ENCODE measurements at regions not wholly inside any gene's neighbourhood (a gene's known extent, or its start where the extent isn't known, plus 50 kb on each side); places are given as distances from the start of the nearest gene placed in this dataset.

- intact Hi-C loops (cut with micrococcal nuclease): no loop called here
- Histone ChIP-seq H3K4me3 (ENCODE audit: control extremely low read depth in 1 of 5, extremely low read depth in 1 of 5, insufficient read depth in 1 of 5, low read depth in 2 of 5, low read length in 4 of 5) (no peak overlapping the region), H3K9me3 (ENCODE audit: control extremely low read depth in 1 of 3, control insufficient read depth in 2 of 3, insufficient read depth in 1 of 3, low read length in 2 of 3) (peaks cover 0 to 7% (median 0%) of the 10 kb centered on the region in 3 donors), H3K27ac (ENCODE audit: low read length in 2 of 2) (no peak overlapping the region), H3K9ac (ENCODE audit: low read length) (no peak overlapping the region), H3K79me2 (ENCODE audit: control insufficient read depth, insufficient read depth, low read length) (no peaks in the 10 kb centered on the region), H3K4me1 (ENCODE audit: control insufficient read depth in 2 of 2, insufficient read depth in 2 of 2, low read length in 2 of 2) (no peaks in the 10 kb centered on the region), H4K20me1 (ENCODE audit: control insufficient read depth, insufficient read depth, low read length, poor library complexity, severe bottlenecking) (no peaks in the 10 kb centered on the region), H3K27me3 (replicated peaks in 1 of 4; ENCODE audit: control extremely low read depth in 1 of 4, control insufficient read depth in 3 of 4, insufficient read depth in 4 of 4, low read length in 3 of 4) (no peaks in the 10 kb centered on the region), H3K36me3 (replicated peaks in 1 of 2; ENCODE audit: control extremely low read depth in 1 of 2, control insufficient read depth in 1 of 2, extremely low read depth in 1 of 2, insufficient read depth in 2 of 2, low read length in 1 of 2) (no peaks in the 10 kb centered on the region), H3K4me2 (replicated peaks; ENCODE audit: low read depth, low read length, poor library complexity, severe bottlenecking) (no peak overlapping the region), H2AFZ (ENCODE audit: insufficient read depth, low read depth, low read length, poor library complexity, severe bottlenecking) (no peak overlapping the region)
- CTCF ChIA-PET: no interaction called here
- POLR2A ChIA-PET: no interaction called here
- WGBS (ENCODE audit: insufficient coverage): 78% methylated on average over 3 of the region's 4 CpGs
- Mint-ChIP-seq H3K4me3 (no peak overlapping the region), H3K27me3 (no peaks in the 10 kb centered on the region), H3K4me1 (no peaks in the 10 kb centered on the region), H3K27ac (no peak overlapping the region), H3K9me3 (ENCODE audit: insufficient read depth) (peaks cover 5% of the 10 kb centered on the region)
- TF ChIP-seq EZH2 (IDR thresholded peaks at IDR 0.05; ENCODE audit: borderline replicate concordance, insufficient read depth, low read depth, low read length, poor library complexity, severe bottlenecking): no peak
- no peak for TF ChIP-seq CTCF (IDR thresholded peaks at IDR 0.05)
- ATAC-seq (ENCODE audit: low read depth) (no peak), DNase-seq (no peak)
These were observed 954.3 kb downstream of the SQOR start for GRCh38 chr15:46589088-46589487.

- H3K9ac ChIP-seq (ENCODE audit: low read length): no peak overlapping the region
- no peaks in the 10 kb centered on the region for H3K36me3 ChIP-seq (replicated peaks in 1 of 2; ENCODE audit: control extremely low read depth in 1 of 2, control insufficient read depth in 1 of 2, extremely low read depth in 1 of 2, insufficient read depth in 2 of 2, low read length in 1 of 2)
- Mint-ChIP-seq H3K9me3 (ENCODE audit: insufficient read depth) (peaks cover 2% of the 10 kb centered on the region), H3K27me3 (no peaks in the 10 kb centered on the region), H3K4me3 (no peak overlapping the region), H3K4me1 (no peaks in the 10 kb centered on the region), H3K27ac (no peak overlapping the region)
- H4K20me1 ChIP-seq (ENCODE audit: control insufficient read depth, insufficient read depth, low read length, poor library complexity, severe bottlenecking): no peaks in the 10 kb centered on the region
- no peaks in the 10 kb centered on the region for H3K27me3 ChIP-seq (replicated peaks in 1 of 4; ENCODE audit: control extremely low read depth in 1 of 4, control insufficient read depth in 3 of 4, insufficient read depth in 4 of 4, low read length in 3 of 4)
- H3K9me3 ChIP-seq (ENCODE audit: control extremely low read depth in 1 of 3, control insufficient read depth in 2 of 3, insufficient read depth in 1 of 3, low read length in 2 of 3): peaks cover 0 to 7% (median 0%) of the 10 kb centered on the region in 3 donors
- H3K4me1 ChIP-seq (ENCODE audit: control insufficient read depth in 2 of 2, insufficient read depth in 2 of 2, low read length in 2 of 2): no peaks in the 10 kb centered on the region
- ChIA-PET POLR2A (no interaction called here), CTCF (no interaction called here)
- DNase-seq (no peak), ATAC-seq (ENCODE audit: low read depth) (no peak)
- intact Hi-C loops (cut with micrococcal nuclease): no loop called here
- no peak overlapping the region for H3K27ac ChIP-seq (ENCODE audit: low read length in 2 of 2)
- 80% methylated on average over 1 of the region's 4 CpGs for WGBS (ENCODE audit: insufficient coverage)
- H3K4me2 ChIP-seq (replicated peaks; ENCODE audit: low read depth, low read length, poor library complexity, severe bottlenecking): no peak overlapping the region
- H2AFZ ChIP-seq (ENCODE audit: insufficient read depth, low read depth, low read length, poor library complexity, severe bottlenecking): no peak overlapping the region
- H3K79me2 ChIP-seq (ENCODE audit: control insufficient read depth, insufficient read depth, low read length): no peaks in the 10 kb centered on the region
- TF ChIP-seq CTCF (IDR thresholded peaks at IDR 0.05): no peak
- no peak for TF ChIP-seq EZH2 (IDR thresholded peaks at IDR 0.05; ENCODE audit: borderline replicate concordance, insufficient read depth, low read depth, low read length, poor library complexity, severe bottlenecking)
- no peak overlapping the region for H3K4me3 ChIP-seq (ENCODE audit: control extremely low read depth in 1 of 5, extremely low read depth in 1 of 5, insufficient read depth in 1 of 5, low read depth in 2 of 5, low read length in 4 of 5)
These were observed 956.6 kb downstream of the SQOR start for GRCh38 chr15:46591462-46591861.

Data from B cell (primary cell).